ENCODE measurements at regions not wholly inside any gene's neighbourhood (a gene's known extent, or its start where the extent isn't known, plus 50 kb on each side); places are given as distances from the start of the nearest gene placed in this dataset.

DNA sequence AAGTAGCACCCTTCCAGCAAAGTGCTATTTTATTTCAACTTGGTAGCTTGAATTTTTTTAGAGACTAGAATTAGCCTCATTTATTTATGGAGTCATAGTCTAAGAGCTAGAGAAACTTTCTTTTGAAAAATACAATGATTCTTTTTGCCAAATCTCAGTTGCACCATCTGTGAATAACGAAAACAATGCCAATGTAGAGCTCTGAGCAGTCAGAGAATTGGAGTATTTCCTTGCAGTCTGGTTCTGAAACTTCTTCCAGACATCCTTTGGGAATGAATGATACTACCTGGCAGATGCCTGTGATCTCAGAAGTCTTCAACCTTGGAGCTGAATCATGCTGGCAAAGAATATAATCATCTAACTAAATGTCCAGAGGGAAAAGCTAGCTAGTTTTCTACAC is 511.5 kb upstream of the CYLC2 start:
- H3K79me2 ChIP-seq (replicated peaks; ENCODE audit: insufficient read depth, low read length): no peaks in the 10 kb centered on the region
- no peak overlapping the region for H3K9ac ChIP-seq (ENCODE audit: low read length)
- H3K27me3 ChIP-seq (ENCODE audit: insufficient read depth, low read depth, low read length): no peaks in the 10 kb centered on the region

GRCh38 chr9:102482776-102483175 is 512.4 kb upstream of the CYLC2 start:
- Histone ChIP-seq H3K4me3 (ENCODE audit: low read length) (no peak overlapping the region), H3K9ac (ENCODE audit: low read length) (no peak overlapping the region), H3K27me3 (ENCODE audit: insufficient read depth, low read depth, low read length) (no peaks in the 10 kb centered on the region), H3K27ac (ENCODE audit: low read length) (no peak overlapping the region), H3K4me2 (ENCODE audit: low read length) (no peak overlapping the region), H3K9me2 (ENCODE audit: insufficient read depth, low read length) (no peaks in the 10 kb centered on the region), H2AFZ (ENCODE audit: low read depth, low read length) (no peak overlapping the region), H3K9me3 (ENCODE audit: low read length) (no peaks in the 10 kb centered on the region), H3F3A (ENCODE audit: insufficient read depth, low read length, poor library complexity, severe bottlenecking) (no peaks in the 10 kb centered on the region), H4K20me1 (ENCODE audit: insufficient read depth) (no peaks in the 10 kb centered on the region), H3K36me3 (ENCODE audit: insufficient read depth, low read length) (no peaks in the 10 kb centered on the region), H3K79me2 (replicated peaks; ENCODE audit: insufficient read depth, low read length) (no peaks in the 10 kb centered on the region)
- TF ChIP-seq RAD21 (conservative IDR thresholded peaks at IDR 0.05) (no peak), EZH2 (IDR thresholded peaks at IDR 0.05; ENCODE audit: borderline replicate concordance, insufficient read depth, low read length, poor library complexity, severe bottlenecking) (no peak), CTCF (IDR thresholded peaks at IDR 0.05; ENCODE audit: poor library complexity, severe bottlenecking) (no peak), SMC3 (conservative IDR thresholded peaks at IDR 0.05; ENCODE audit: poor library complexity) (no peak), TAF1 (IDR thresholded peaks at IDR 0.05; ENCODE audit: low read depth) (no peak), REST (IDR thresholded peaks at IDR 0.05; ENCODE audit: borderline replicate concordance) (no peak), MXI1 (conservative IDR thresholded peaks at IDR 0.05; ENCODE audit: poor library complexity, severe bottlenecking) (no peak), EP300 (conservative IDR thresholded peaks at IDR 0.05; ENCODE audit: poor library complexity, severe bottlenecking) (no peak), POLR2AphosphoS5 (IDR thresholded peaks at IDR 0.05) (no peak)

More for the DNA sequence above, 511.5 kb upstream of the CYLC2 start:
- Histone ChIP-seq H3K9me3 (ENCODE audit: low read length) (no peaks in the 10 kb centered on the region), H3K36me3 (ENCODE audit: insufficient read depth, low read length) (no peaks in the 10 kb centered on the region), H2AFZ (ENCODE audit: low read depth, low read length) (no peak overlapping the region), H3F3A (ENCODE audit: insufficient read depth, low read length, poor library complexity, severe bottlenecking) (no peaks in the 10 kb centered on the region), H3K9me2 (ENCODE audit: insufficient read depth, low read length) (no peaks in the 10 kb centered on the region), H3K27ac (ENCODE audit: low read length) (no peak overlapping the region), H3K4me2 (ENCODE audit: low read length) (no peak overlapping the region), H4K20me1 (ENCODE audit: insufficient read depth) (no peaks in the 10 kb centered on the region), H3K4me3 (ENCODE audit: low read length) (no peak overlapping the region)
- TF ChIP-seq EP300 (conservative IDR thresholded peaks at IDR 0.05; ENCODE audit: poor library complexity, severe bottlenecking) (no peak), REST (IDR thresholded peaks at IDR 0.05; ENCODE audit: borderline replicate concordance) (no peak), TAF1 (IDR thresholded peaks at IDR 0.05; ENCODE audit: low read depth) (no peak)

Measured in neural cell (in vitro differentiated cells).